SK-N-SH (cell line): ENCODE measurements at regions not wholly inside any gene's neighbourhood (a gene's known extent, or its start where the extent isn't known, plus 50 kb on each side); places are given as distances from the start of the nearest gene placed in this dataset.

Experiments used
- CTCF ChIA-PET: fragments of 300-600, 350-600 bp; formaldehyde crosslinking; extraction: SDS; loops from one replicate; lab custom pipeline; 2021; lab: Yijun Ruan, JAX
- POLR2A ChIA-PET: fragments of 350-600 bp; sonication (Branson Sonifier 250); formaldehyde crosslinking; extraction: SDS; loops from one replicate; lab custom pipeline; 2020; ENCODE audit warnings: antibody characterized with exemption, inconsistent platforms; lab: Yijun Ruan, JAX
- DNase-seq: peaks from one replicate; pipeline ENCODE4 v3.0.0; 2012
- H2AFZ ChIP-seq: fragments of 200-600 bp; sonication (generic); 2 replicates; pipeline ENCODE4 v1.8.1; 2016; ENCODE audit warnings: antibody characterized with exemption, mild to moderate bottlenecking, low read depth
- H3F3A ChIP-seq: fragments of 200-600 bp; sonication (generic); replicated peaks from 2 replicates; pipeline ENCODE3; 2016; ENCODE audit warnings: antibody characterized with exemption, mild to moderate bottlenecking; ENCODE audit not compliant: insufficient read depth
- H3K27ac ChIP-seq, 2 experiments: fragments of 200-500 bp in 1 of 2; fragments of 200-600 bp in 1 of 2; sonication (Bioruptor generic) in 1 of 2; sonication (generic), shearing (Covaris generic) in 1 of 2; 2 replicates each; pipeline versions ENCODE4 v1.5.1 to v1.6.1; 2014 to 2016; ENCODE audit warnings: low read depth in 2 of 2, inconsistent platforms in 1 of 2, low read length in 1 of 2, mild to moderate bottlenecking in 1 of 2, mixed read lengths in 1 of 2
- H3K27me3 ChIP-seq: fragments of 200-600 bp; sonication (generic), shearing (Covaris generic); 2 replicates; pipeline ENCODE4 v1.6.1; 2016; ENCODE audit warnings: mixed run types; ENCODE audit not compliant: insufficient read depth
- H3K36me3 ChIP-seq, 2 experiments: fragments of 200-500 bp in 1 of 2; fragments of 200-600 bp in 1 of 2; sonication (Bioruptor generic) in 1 of 2; sonication (generic) in 1 of 2; replicated peaks in 1 of 2; 2 replicates each; pipeline versions ENCODE3 to v1.5.1; 2014 to 2016; ENCODE audit warnings: low read length in 1 of 2, mild to moderate bottlenecking in 1 of 2; ENCODE audit not compliant: insufficient read depth in 2 of 2, control insufficient read depth in 1 of 2
- H3K4me1 ChIP-seq, 2 experiments: fragments of 200-500 bp in 1 of 2; fragments of 200-600 bp in 1 of 2; sonication (Bioruptor generic) in 1 of 2; sonication (generic), shearing (Covaris generic) in 1 of 2; 2 replicates each; pipeline versions ENCODE4 v1.5.1 to v1.6.1; 2014 to 2016; ENCODE audit warnings: low read depth in 1 of 2, low read length in 1 of 2, mixed run types in 1 of 2; ENCODE audit not compliant: insufficient read depth in 2 of 2, control insufficient read depth in 1 of 2
- H3K4me2 ChIP-seq: fragments of 200-600 bp; sonication (generic), shearing (Covaris generic); 2 replicates; pipeline ENCODE4 v1.6.1; 2017; ENCODE audit warnings: mixed run types
- H3K4me3 ChIP-seq, 2 experiments: fragments of 200-500 bp in 1 of 2; fragments of 200-600 bp in 1 of 2; sonication (Bioruptor generic) in 1 of 2; sonication (generic), shearing (Covaris generic) in 1 of 2; 2 replicates each; pipeline versions ENCODE4 v1.5.1 to v1.8.1; 2014 to 2016; ENCODE audit warnings: low read depth in 2 of 2, inconsistent platforms in 1 of 2, low read length in 1 of 2, mild to moderate bottlenecking in 1 of 2, mixed read lengths in 1 of 2, moderate library complexity in 1 of 2
- H3K79me2 ChIP-seq: fragments of 200-600 bp; sonication (generic); 2 replicates; pipeline ENCODE4 v1.8.1; 2017; ENCODE audit warnings: mild to moderate bottlenecking; ENCODE audit not compliant: insufficient read depth
- H3K9ac ChIP-seq: fragments of 200-600 bp; sonication (generic); 2 replicates; pipeline ENCODE4 v1.6.1; 2017; ENCODE audit warnings: mixed run types
- H3K9me2 ChIP-seq: fragments of 200-600 bp; sonication (generic); 2 replicates; pipeline ENCODE4 v1.6.1; 2017; ENCODE audit warnings: mixed run types
- H3K9me3 ChIP-seq: fragments of 200-600 bp; sonication (generic); 2 replicates; pipeline ENCODE4 v1.6.1; 2017; ENCODE audit warnings: mixed run types, mild to moderate bottlenecking, moderate library complexity
- H4K20me1 ChIP-seq: fragments of 200-600 bp; sonication (generic); 2 replicates; pipeline ENCODE4 v1.6.1; 2017; ENCODE audit warnings: mild to moderate bottlenecking, mixed run types; ENCODE audit not compliant: insufficient read depth
- CHD2 ChIP-seq: fragments of 150-350 bp; IDR thresholded peaks from 2 replicates; pipeline ENCODE4 v1.6.1; 2018; ENCODE audit warnings: low read length; ENCODE audit not compliant: partially characterized antibody
- EP300 ChIP-seq, 2 experiments: IDR thresholded peaks; 2 replicates each; pipeline versions ENCODE4 v1.4.0 to v1.6.1; 2012; ENCODE audit warnings: borderline replicate concordance in 1 of 2, low read depth in 1 of 2, low read length in 1 of 2
- EZH2phosphoT487 ChIP-seq: fragments of 200-600 bp; sonication (generic); IDR thresholded peaks from 2 replicates; pipeline ENCODE4 v1.6.1; 2017; ENCODE audit warnings: low read depth, mixed run types, mild to moderate bottlenecking, antibody characterized with exemption, moderate library complexity, borderline replicate concordance
- FOXJ3 ChIP-seq: sonication (generic); formaldehyde crosslinking; IDR thresholded peaks from 2 replicates; pipeline ENCODE4 v1.5.1; 2020; ENCODE audit warnings: mild to moderate bottlenecking, missing genetic modification reagents
- NFIC ChIP-seq: IDR thresholded peaks from 2 replicates; pipeline ENCODE4 v1.4.0; 2012; ENCODE audit warnings: borderline replicate concordance
- RCOR1 ChIP-seq: fragments of 150-350 bp; IDR thresholded peaks from 2 replicates; pipeline ENCODE4 v1.6.1; 2017; ENCODE audit warnings: antibody characterized with exemption, low read length
- RFX5 ChIP-seq: IDR thresholded peaks from 2 replicates; pipeline ENCODE4 v1.6.1; 2012; ENCODE audit warnings: mild to moderate bottlenecking, improper control_type of control experiment, low read length
- SIN3A ChIP-seq: IDR thresholded peaks from 2 replicates; pipeline ENCODE4 v1.6.1; 2012; ENCODE audit warnings: low read depth, mild to moderate bottlenecking, low read length, moderate library complexity, borderline replicate concordance
- TAF1 ChIP-seq: IDR thresholded peaks from 2 replicates; pipeline ENCODE4 v1.6.1; 2012; ENCODE audit warnings: low read depth, mild to moderate bottlenecking, low read length, moderate library complexity, borderline replicate concordance
- TEAD4 ChIP-seq: IDR thresholded peaks from 2 replicates; pipeline ENCODE4 v1.4.0; 2012; ENCODE audit warnings: mild to moderate bottlenecking, borderline replicate concordance; ENCODE audit not compliant: insufficient read depth
- YY1 ChIP-seq: IDR thresholded peaks from 2 replicates; pipeline ENCODE4 v1.4.0; 2012; ENCODE audit warnings: low read depth, mild to moderate bottlenecking
- WGBS: methylation state at CpG from one replicate; pipeline ENCODE4 v1.1.6; 2017; ENCODE audit warnings: low lambda C conversion rate; 5-methylcytosine and 5-hydroxymethylcytosine counted together
- TF ChIP-seq, protein P1 (sequence below): fragments of 200-600 bp; sonication (generic); IDR thresholded peaks from 2 replicates; pipeline ENCODE4 v1.6.1; 2017; ENCODE audit warnings: antibody characterized with exemption, mild to moderate bottlenecking, moderate library complexity

DNA sequence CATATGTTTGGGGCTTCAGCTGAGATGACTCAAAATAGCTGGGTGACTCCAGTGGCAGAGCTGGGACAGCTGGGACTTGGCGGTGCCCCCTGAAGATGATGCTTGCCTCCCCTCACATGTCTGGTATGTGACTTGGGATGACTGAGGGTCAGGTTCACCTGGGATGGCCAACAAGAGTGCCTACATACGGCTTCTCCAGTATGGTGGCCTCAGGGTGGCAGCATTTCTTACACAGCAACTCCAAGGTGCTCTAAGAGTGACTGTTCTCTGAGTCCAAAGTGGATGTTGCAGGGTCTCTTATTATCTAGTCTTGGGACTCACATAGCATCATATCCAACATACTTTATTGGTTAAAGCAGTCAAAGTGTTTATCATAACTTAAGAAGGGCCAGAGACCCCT is 87.8 kb upstream of the CENPW start:
- Histone ChIP-seq H3K27ac (no peak overlapping the region), H3K9ac (no peak overlapping the region), H3K27me3 (no peaks in the 10 kb centered on the region), H3K79me2 (no peaks in the 10 kb centered on the region), H3K9me2 (no peaks in the 10 kb centered on the region), H3K4me3 (no peak overlapping the region), H3K4me2 (no peak overlapping the region), H3K9me3 (no peaks in the 10 kb centered on the region), H3K36me3 (no peaks in the 10 kb centered on the region), H4K20me1 (no peaks in the 10 kb centered on the region), H3F3A (no peaks in the 10 kb centered on the region), H3K4me1 (no peaks in the 10 kb centered on the region), H2AFZ (no peak overlapping the region)
- DNase-seq, result no peak
- TF ChIP-seq TEAD4 (no peak), EZH2phosphoT487 (no peak)
- ChIA-PET POLR2A (no interaction called here), CTCF (interaction anchor here (0.8 kb wide), 1 partner anchor 219 kb away, joined by 4 read pairs; no protein-coding TSS in a partner anchor)
- 50% methylated on average over 1 of the region's 2 CpGs for WGBS

DNA sequence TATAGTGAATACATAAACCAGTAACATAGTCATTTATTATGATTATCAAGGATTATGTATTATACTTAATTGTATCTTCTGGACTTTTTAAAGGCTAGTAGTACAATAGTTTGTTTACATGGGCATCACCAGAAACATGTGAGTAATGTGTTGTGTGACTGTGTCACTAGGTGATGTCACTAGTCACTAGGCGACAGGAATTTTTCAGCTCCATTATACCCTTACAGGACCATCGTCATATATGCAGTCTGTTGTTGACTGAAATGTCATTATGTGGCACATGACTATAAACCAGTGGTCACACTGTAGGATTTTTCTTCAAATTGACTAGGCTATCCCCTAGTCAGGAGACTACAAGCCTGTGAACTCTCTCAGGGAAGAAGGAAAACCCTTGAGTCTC is 86.5 kb upstream of the CENPW start:
- ChIA-PET CTCF (no interaction called here), POLR2A (no interaction called here)
- Histone ChIP-seq H3K36me3 (no peaks in the 10 kb centered on the region), H3K4me3 (no peak overlapping the region), H4K20me1 (no peaks in the 10 kb centered on the region), H3K9me2 (no peaks in the 10 kb centered on the region), H3K4me1 (no peaks in the 10 kb centered on the region), H3K27me3 (no peaks in the 10 kb centered on the region), H3K9me3 (no peaks in the 10 kb centered on the region), H3K9ac (no peak overlapping the region), H3K27ac (no peak overlapping the region), H3K4me2 (no peak overlapping the region), H2AFZ (no peak overlapping the region), H3K79me2 (no peaks in the 10 kb centered on the region), H3F3A (no peaks in the 10 kb centered on the region)
- 67% methylated on average over 2 of the region's 2 CpGs for WGBS
- DNase-seq, result no peak
- no peak for TF ChIP-seq TEAD4
- TF ChIP-seq NFIC, result no peak
- TF ChIP-seq RFX5, result peak; percentile 64; the same call in 1 of the 2 replicates

DNA sequence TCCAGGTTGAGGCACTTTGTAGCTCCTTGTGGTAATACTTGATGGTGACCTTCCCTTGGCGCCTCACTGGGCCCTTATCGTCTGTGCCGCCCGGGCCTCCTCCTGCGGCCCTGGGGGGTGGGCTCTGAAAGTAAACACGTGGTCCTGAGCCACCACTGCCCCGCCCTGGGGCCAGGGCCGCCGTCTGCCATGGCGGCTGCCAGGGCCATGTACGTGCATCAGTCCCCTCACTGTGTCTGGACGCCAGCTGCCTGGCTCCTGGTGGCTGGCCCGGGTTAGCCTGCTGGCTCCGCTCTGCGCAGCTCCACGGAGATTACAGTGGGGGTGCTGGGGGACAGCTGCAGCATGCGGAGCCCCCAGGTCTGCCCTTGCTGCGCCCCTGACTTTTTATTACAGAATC is 81.8 kb upstream of the CENPW start:
- no peaks in the 10 kb centered on the region for H4K20me1 ChIP-seq
- no peak overlapping the region for H3K9ac ChIP-seq
- no peaks in the 10 kb centered on the region for H3K9me3 ChIP-seq
- CTCF ChIA-PET, result no interaction called here
- no peaks in the 10 kb centered on the region for H3K27me3 ChIP-seq
- POLR2A ChIA-PET, result no interaction called here
- no peaks in the 10 kb centered on the region for H3K79me2 ChIP-seq
- no peaks in the 10 kb centered on the region for H3K4me1 ChIP-seq
- 76% methylated on average over 2 of the region's 18 CpGs for WGBS
- H3K9me2 ChIP-seq, result no peaks in the 10 kb centered on the region
- TF ChIP-seq SIN3A, result no peak
- no peak for TF ChIP-seq FOXJ3 (CRISPR knock-in tag)
- no peak for TF ChIP-seq CHD2
- TF ChIP-seq RCOR1, result no peak
- TF ChIP-seq EP300 (IDR thresholded peaks at IDR 0.05; ENCODE audit: borderline replicate concordance in 1 of 2, low read depth in 1 of 2, low read length in 1 of 2), result no peak
- TF ChIP-seq YY1, result no peak
- TF ChIP-seq TEAD4, result no peak
- TF ChIP-seq TAF1, result no peak
- TF ChIP-seq, protein P1, sequence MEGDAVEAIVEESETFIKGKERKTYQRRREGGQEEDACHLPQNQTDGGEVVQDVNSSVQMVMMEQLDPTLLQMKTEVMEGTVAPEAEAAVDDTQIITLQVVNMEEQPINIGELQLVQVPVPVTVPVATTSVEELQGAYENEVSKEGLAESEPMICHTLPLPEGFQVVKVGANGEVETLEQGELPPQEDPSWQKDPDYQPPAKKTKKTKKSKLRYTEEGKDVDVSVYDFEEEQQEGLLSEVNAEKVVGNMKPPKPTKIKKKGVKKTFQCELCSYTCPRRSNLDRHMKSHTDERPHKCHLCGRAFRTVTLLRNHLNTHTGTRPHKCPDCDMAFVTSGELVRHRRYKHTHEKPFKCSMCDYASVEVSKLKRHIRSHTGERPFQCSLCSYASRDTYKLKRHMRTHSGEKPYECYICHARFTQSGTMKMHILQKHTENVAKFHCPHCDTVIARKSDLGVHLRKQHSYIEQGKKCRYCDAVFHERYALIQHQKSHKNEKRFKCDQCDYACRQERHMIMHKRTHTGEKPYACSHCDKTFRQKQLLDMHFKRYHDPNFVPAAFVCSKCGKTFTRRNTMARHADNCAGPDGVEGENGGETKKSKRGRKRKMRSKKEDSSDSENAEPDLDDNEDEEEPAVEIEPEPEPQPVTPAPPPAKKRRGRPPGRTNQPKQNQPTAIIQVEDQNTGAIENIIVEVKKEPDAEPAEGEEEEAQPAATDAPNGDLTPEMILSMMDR, result no peak
- H3K36me3 ChIP-seq, result no peaks in the 10 kb centered on the region
- no peak overlapping the region for H3K4me2 ChIP-seq
- DNase-seq, result no peak
- H3F3A ChIP-seq, result no peaks in the 10 kb centered on the region
- H3K27ac ChIP-seq, result no peak overlapping the region
- no peak overlapping the region for H3K4me3 ChIP-seq
- H2AFZ ChIP-seq, result no peak overlapping the region
